Heart left ventricle (tissue), 16 donors: ENCODE measurements at regions not wholly inside any gene's neighbourhood (a gene's known extent, or its start where the extent isn't known, plus 50 kb on each side); places are given as distances from the start of the nearest gene placed in this dataset.

Experiments
- ATAC-seq, 4 donors: fragments of 200-7000 bp; cut with Tn5 transposase; one replicate each; pipeline ENCODE4 v1.9.1; 2020 to 2022; ENCODE audit warnings: moderate library complexity in 4 of 4, mild to moderate bottlenecking in 3 of 4, moderate number of reproducible peaks in 1 of 4
- DNase-seq, 5 donors: peaks; one replicate each; pipeline ENCODE4 v3.0.0-alpha.2; 2020
- H3K27ac ChIP-seq, 12 donors: fragments of 200-600 bp; sonication (generic) in 4 of 12; one replicate each; pipeline versions ENCODE4 v1.5.0 to v1.8.0; 2016 to 2022; ENCODE audit warnings: mild to moderate bottlenecking in 2 of 12
- H3K27me3 ChIP-seq, 9 donors: fragments of 200-600 bp; sonication (generic) in 2 of 9; one replicate each; pipeline versions ENCODE4 v1.5.1 to v1.8.0; 2016 to 2022; ENCODE audit warnings: mild to moderate bottlenecking in 3 of 9
- H3K36me3 ChIP-seq, 9 donors: fragments of 200-600 bp; sonication (generic) in 2 of 9; one replicate each; pipeline versions ENCODE4 v1.5.0 to v1.8.0; 2018 to 2022; ENCODE audit warnings: mild to moderate bottlenecking in 2 of 9
- H3K4me1 ChIP-seq, 12 donors: fragments of 200-600 bp; sonication (generic) in 4 of 12; one replicate each; pipeline versions ENCODE4 v1.5.0 to v1.8.0; 2016 to 2022; ENCODE audit warnings: mild to moderate bottlenecking in 3 of 12
- H3K4me3 ChIP-seq, 12 donors: fragments of 200-600 bp; sonication (generic) in 4 of 12; one replicate each; pipeline versions ENCODE4 v1.5.0 to v1.8.0; 2017 to 2022; ENCODE audit warnings: mild to moderate bottlenecking in 9 of 12, moderate library complexity in 4 of 12
- H3K9me3 ChIP-seq, 12 donors: fragments of 200-600 bp; sonication (generic) in 4 of 12; one replicate each; pipeline versions ENCODE4 v1.5.0 to v1.8.0; 2016 to 2022; ENCODE audit warnings: mild to moderate bottlenecking in 1 of 12
- POLR2A ChIP-seq, 2 donors: fragments of 450-650 bp; IDR thresholded peaks; one replicate each; pipeline ENCODE4 v1.6.1; 2017; ENCODE audit warnings: antibody characterized with exemption in 2 of 2, mild to moderate bottlenecking in 2 of 2, moderate library complexity in 2 of 2
- WGBS, 4 donors: extraction: QIAGEN DNeasy Blood & Tissue Kit in 2 of 4; methylation state at CpG; one replicate each; pipeline versions ENCODE4 v1.1.5 to v1.1.7; 2013 to 2018; 5-methylcytosine and 5-hydroxymethylcytosine counted together
- intact Hi-C, 10 donors: fragments of 100-400 bp; cut with DNase I; formaldehyde crosslinking; loops; one replicate each; pipeline versions ENCODE4 v1.11.1 to v1.14.2; 2022
- TF ChIP-seq, protein P1 (sequence below), 12 donors: fragments of 200-600 bp; sonication (generic) in 4 of 12; IDR thresholded peaks; one replicate each; pipeline versions ENCODE4 v1.5.0 to v1.8.0; 2018 to 2022; ENCODE audit warnings: antibody characterized with exemption in 12 of 12, mild to moderate bottlenecking in 5 of 12
- donor health status: ischemic (EF 13 %, LVEDD 7.1; RV severe dilation, severe dysfunction).
- donor health status: healthy with polysubstance abuse.
- donor health status: DM: no; HTN: yes; CAD: no.
- donor health status: DM: no; HTN: no; CAD: no.
- donor health status: ischemic (EF 25% LVEDD 6.9; RV normal size, moderate dysfunction).
- donor health status: ischemic (EF 25% LVEDD 5.7; RV mildly dilated, moderate dysfunction).
- donor health status: healthy.
- donor health status: DM: yes; HTN: yes; CAD: no.
- donor health status: ischemic (EF 35%, LVEDD 5.7; RV mildly dilated, moderate dysfunction).
- donor health status: nonischemic (EF 11% LVEDD 7.7; RV severe dilation, severe dysfunction).
- donor health status: DM: yes; HTN: yes; CAD: no.
- donor health status: PGD.
- donor health status: ischemic (EF 29% LVEDD 5.4; RV normal size, mild dysfunction).
- donor health status: nonischemic (EF 23%, LVEDD 6.1; RV moderate dilation, normal function).

DNA sequence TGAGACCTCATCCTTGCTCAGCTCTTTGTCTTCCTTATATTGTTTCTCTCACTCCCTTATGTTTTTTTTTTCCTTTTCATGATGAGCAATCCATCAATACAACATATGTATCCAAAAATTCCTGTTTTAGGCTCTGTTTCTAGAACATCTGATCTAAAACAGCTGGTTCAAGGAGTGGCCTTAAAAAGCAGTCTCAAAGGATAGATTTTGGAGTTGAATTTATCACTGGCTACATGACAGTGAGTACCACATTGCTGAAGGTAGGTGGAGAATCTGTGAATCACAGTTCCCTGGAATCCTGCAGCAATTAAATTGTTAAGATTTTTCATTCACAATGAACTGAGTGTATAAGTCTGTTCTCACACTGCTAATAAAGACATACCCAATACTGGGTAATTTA, 155.8 kb upstream of the ADAMTS5 start:
- H3K9me3 ChIP-seq, result no peaks in the 10 kb centered on the region
- no peak overlapping the region for H3K27ac ChIP-seq
- DNase-seq (no peak), ATAC-seq (no peak)
- intact Hi-C loops, result no loop called here
- no peaks in the 10 kb centered on the region for H3K4me1 ChIP-seq
- no peaks in the 10 kb centered on the region for H3K27me3 ChIP-seq
- no peaks in the 10 kb centered on the region for H3K36me3 ChIP-seq
- H3K4me3 ChIP-seq, result no peak overlapping the region
- no peak for TF ChIP-seq POLR2A (IDR thresholded peaks at IDR 0.05)
- TF ChIP-seq, protein P1, sequence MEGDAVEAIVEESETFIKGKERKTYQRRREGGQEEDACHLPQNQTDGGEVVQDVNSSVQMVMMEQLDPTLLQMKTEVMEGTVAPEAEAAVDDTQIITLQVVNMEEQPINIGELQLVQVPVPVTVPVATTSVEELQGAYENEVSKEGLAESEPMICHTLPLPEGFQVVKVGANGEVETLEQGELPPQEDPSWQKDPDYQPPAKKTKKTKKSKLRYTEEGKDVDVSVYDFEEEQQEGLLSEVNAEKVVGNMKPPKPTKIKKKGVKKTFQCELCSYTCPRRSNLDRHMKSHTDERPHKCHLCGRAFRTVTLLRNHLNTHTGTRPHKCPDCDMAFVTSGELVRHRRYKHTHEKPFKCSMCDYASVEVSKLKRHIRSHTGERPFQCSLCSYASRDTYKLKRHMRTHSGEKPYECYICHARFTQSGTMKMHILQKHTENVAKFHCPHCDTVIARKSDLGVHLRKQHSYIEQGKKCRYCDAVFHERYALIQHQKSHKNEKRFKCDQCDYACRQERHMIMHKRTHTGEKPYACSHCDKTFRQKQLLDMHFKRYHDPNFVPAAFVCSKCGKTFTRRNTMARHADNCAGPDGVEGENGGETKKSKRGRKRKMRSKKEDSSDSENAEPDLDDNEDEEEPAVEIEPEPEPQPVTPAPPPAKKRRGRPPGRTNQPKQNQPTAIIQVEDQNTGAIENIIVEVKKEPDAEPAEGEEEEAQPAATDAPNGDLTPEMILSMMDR (IDR thresholded peaks at IDR 0.05), result no peak

GRCh38 chr21:27114111-27114510, 147.2 kb upstream of the ADAMTS5 start:
- intact Hi-C loops, result no loop called here
- no peak for DNase-seq
- no peaks in the 10 kb centered on the region for H3K4me1 ChIP-seq
- no peak overlapping the region for H3K27ac ChIP-seq
- WGBS, 4 donors, result 61 to 77% (median 74%) methylated on average over 2 of the region's 2 CpGs
- TF ChIP-seq, protein P1 (IDR thresholded peaks at IDR 0.05), result no peak
- no peak for TF ChIP-seq POLR2A (IDR thresholded peaks at IDR 0.05)
- H3K9me3 ChIP-seq, result no peaks in the 10 kb centered on the region
- no peak overlapping the region for H3K4me3 ChIP-seq
- no peak for ATAC-seq
- no peaks in the 10 kb centered on the region for H3K27me3 ChIP-seq
- H3K36me3 ChIP-seq, result no peaks in the 10 kb centered on the region

- Histone ChIP-seq H3K9me3 (no peaks in the 10 kb centered on the region), H3K36me3 (no peaks in the 10 kb centered on the region), H3K4me1 (no peaks in the 10 kb centered on the region), H3K4me3 (no peak overlapping the region), H3K27me3 (no peaks in the 10 kb centered on the region), H3K27ac (no peak overlapping the region)
- TF ChIP-seq POLR2A (IDR thresholded peaks at IDR 0.05), result no peak
- TF ChIP-seq, protein P1 (IDR thresholded peaks at IDR 0.05), result no peak
- no peak for ATAC-seq
- DNase-seq, result no peak
- intact Hi-C loops, result no loop called here
Measured at GRCh38 chr21:27112186-27112585, 145.3 kb upstream of the ADAMTS5 start.

GRCh38 chr21:27110956-27111355, 144.1 kb upstream of the ADAMTS5 start:
- intact Hi-C loops, result no loop called here
- TF ChIP-seq POLR2A (IDR thresholded peaks at IDR 0.05), result no peak
- TF ChIP-seq, protein P1 (IDR thresholded peaks at IDR 0.05), result no peak
- Histone ChIP-seq H3K27me3 (no peaks in the 10 kb centered on the region), H3K9me3 (no peaks in the 10 kb centered on the region), H3K4me1 (no peaks in the 10 kb centered on the region), H3K27ac (no peak overlapping the region), H3K36me3 (no peaks in the 10 kb centered on the region), H3K4me3 (no peak overlapping the region)
- ATAC-seq (no peak), DNase-seq (no peak)
- 46 to 72% (median 58%) methylated on average over 2 of the region's 2 CpGs for WGBS, 4 donors
